Vagina (tissue), 2 donors: ENCODE measurements at regions not wholly inside any gene's neighbourhood (a gene's known extent, or its start where the extent isn't known, plus 50 kb on each side); places are given as distances from the start of the nearest gene placed in this dataset.

Experiments
- DNase-seq, 2 donors: peaks; one replicate each; pipeline ENCODE4 v3.0.0-alpha.2; 2017; ENCODE audit errors: extremely low spot score in 2 of 2
- H3K27ac ChIP-seq: fragments of 200-600 bp; sonication (generic); one replicate; pipeline ENCODE4 v1.5.1; 2019
- H3K27me3 ChIP-seq: fragments of 200-600 bp; sonication (generic); one replicate; pipeline ENCODE4 v1.5.1; 2019
- H3K36me3 ChIP-seq, 2 donors: fragments of 200-600 bp; sonication (generic); one replicate each; pipeline ENCODE4 v1.5.1; 2017 to 2019
- H3K4me1 ChIP-seq: fragments of 200-600 bp; sonication (generic); one replicate; pipeline ENCODE4 v1.5.1; 2019
- H3K4me3 ChIP-seq, 2 donors: fragments of 200-600 bp; sonication (generic); 1 replicate in 1 of 2; 2 replicates in 1 of 2; pipeline ENCODE4 v1.5.1; 2016 to 2019
- H3K9me3 ChIP-seq: fragments of 200-600 bp; sonication (generic); one replicate; pipeline ENCODE4 v1.5.1; 2019
- CTCF ChIP-seq, 3 experiments: fragments of 450-650 bp in 2 of 3; fragments of 200-600 bp in 1 of 3; sonication (generic) in 1 of 3; IDR thresholded peaks; one replicate each; pipeline ENCODE4 v1.5.1; 2017 to 2019; ENCODE audit warnings: antibody characterized with exemption in 3 of 3, mild to moderate bottlenecking in 2 of 3, moderate library complexity in 2 of 3
- POLR2A ChIP-seq, 2 donors: fragments of 450-650 bp; IDR thresholded peaks; one replicate each; pipeline ENCODE4 v1.6.1; 2017; ENCODE audit warnings: antibody characterized with exemption in 2 of 2, mild to moderate bottlenecking in 2 of 2, moderate library complexity in 2 of 2
- POLR2AphosphoS5 ChIP-seq, 2 donors: sonication (generic); formaldehyde crosslinking; IDR thresholded peaks; one replicate each; pipeline ENCODE4 v1.9.0; 2017; ENCODE audit warnings: antibody characterized with exemption in 2 of 2, mild to moderate bottlenecking in 2 of 2, low read depth in 1 of 2; ENCODE audit not compliant: insufficient read depth in 1 of 2
- intact Hi-C: fragments of 100-400 bp; cut with DNase I; formaldehyde crosslinking; loops from one replicate; pipeline ENCODE4 v1.15.1; 2023

GRCh38 chr6:120230008-120230407 is 880.4 kb upstream of the MAN1A1 start:
- Histone ChIP-seq H3K27ac (no peak overlapping the region), H3K9me3 (no peaks in the 10 kb centered on the region), H3K27me3 (no peaks in the 10 kb centered on the region), H3K36me3 (no peaks in the 10 kb centered on the region), H3K4me3 (no peak overlapping the region), H3K4me1 (no peaks in the 10 kb centered on the region)
- TF ChIP-seq POLR2A (IDR thresholded peaks at IDR 0.05) (no peak), CTCF (IDR thresholded peaks at IDR 0.05) (no peak), POLR2AphosphoS5 (IDR thresholded peaks at IDR 0.05; ENCODE audit: insufficient read depth in 1 of 2, low read depth in 1 of 2) (no peak)
- no peak for DNase-seq
- intact Hi-C loops = no loop called here

- Histone ChIP-seq H3K9me3 (no peaks in the 10 kb centered on the region), H3K27me3 (no peaks in the 10 kb centered on the region), H3K36me3 (no peaks in the 10 kb centered on the region), H3K4me3 (no peak overlapping the region), H3K27ac (no peak overlapping the region), H3K4me1 (no peaks in the 10 kb centered on the region)
- DNase-seq = no peak
- intact Hi-C loops = no loop called here
- TF ChIP-seq CTCF (IDR thresholded peaks at IDR 0.05) (no peak), POLR2AphosphoS5 (IDR thresholded peaks at IDR 0.05; ENCODE audit: insufficient read depth in 1 of 2, low read depth in 1 of 2) (no peak)
These were observed 878.7 kb upstream of the MAN1A1 start for GRCh38 chr6:120228297-120228696.

GRCh38 chr6:120219339-120219738 is 869.8 kb upstream of the MAN1A1 start:
- H3K4me3 ChIP-seq = no peak overlapping the region
- H3K4me1 ChIP-seq = no peaks in the 10 kb centered on the region
- no peak overlapping the region for H3K27ac ChIP-seq
- no peak for TF ChIP-seq CTCF (IDR thresholded peaks at IDR 0.05)
- no peak for TF ChIP-seq POLR2AphosphoS5 (IDR thresholded peaks at IDR 0.05; ENCODE audit: insufficient read depth in 1 of 2, low read depth in 1 of 2)
- no peak for TF ChIP-seq POLR2A (IDR thresholded peaks at IDR 0.05)
- no peaks in the 10 kb centered on the region for H3K27me3 ChIP-seq
- H3K36me3 ChIP-seq = no peaks in the 10 kb centered on the region
- intact Hi-C loops = no loop called here
- no peak for DNase-seq
- H3K9me3 ChIP-seq = no peaks in the 10 kb centered on the region

GRCh38 chr6:120214088-120214499 is 864.5 kb upstream of the MAN1A1 start:
- DNase-seq = no peak
- Histone ChIP-seq H3K27me3 (no peaks in the 10 kb centered on the region), H3K9me3 (no peaks in the 10 kb centered on the region), H3K36me3 (no peaks in the 10 kb centered on the region), H3K4me3 (no peak overlapping the region), H3K27ac (no peak overlapping the region), H3K4me1 (no peaks in the 10 kb centered on the region)
- intact Hi-C loops = no loop called here
- TF ChIP-seq POLR2AphosphoS5 (IDR thresholded peaks at IDR 0.05; ENCODE audit: insufficient read depth in 1 of 2, low read depth in 1 of 2) (no peak), CTCF (IDR thresholded peaks at IDR 0.05) (no peak), POLR2A (IDR thresholded peaks at IDR 0.05) (no peak)

- intact Hi-C loops = no loop called here
- Histone ChIP-seq H3K27ac (no peak overlapping the region), H3K4me1 (no peaks in the 10 kb centered on the region), H3K36me3 (no peaks in the 10 kb centered on the region), H3K4me3 (no peak overlapping the region), H3K9me3 (no peaks in the 10 kb centered on the region), H3K27me3 (no peaks in the 10 kb centered on the region)
- TF ChIP-seq POLR2A (IDR thresholded peaks at IDR 0.05) = no peak
- no peak for TF ChIP-seq POLR2AphosphoS5 (IDR thresholded peaks at IDR 0.05; ENCODE audit: insufficient read depth in 1 of 2, low read depth in 1 of 2)
- no peak for TF ChIP-seq CTCF (IDR thresholded peaks at IDR 0.05)
- DNase-seq = no peak
These were observed 862.6 kb upstream of the MAN1A1 start for GRCh38 chr6:120211955-120212792.
